ENCODE measurements at regions not wholly inside any gene's neighbourhood (a gene's known extent, or its start where the extent isn't known, plus 50 kb on each side); places are given as distances from the start of the nearest gene placed in this dataset.
"Not testable (repeated sequence)": the region's sequence is repeated elsewhere in the genome, so short reads cannot be mapped to it uniquely, and the experiment has no call there.

DNA sequence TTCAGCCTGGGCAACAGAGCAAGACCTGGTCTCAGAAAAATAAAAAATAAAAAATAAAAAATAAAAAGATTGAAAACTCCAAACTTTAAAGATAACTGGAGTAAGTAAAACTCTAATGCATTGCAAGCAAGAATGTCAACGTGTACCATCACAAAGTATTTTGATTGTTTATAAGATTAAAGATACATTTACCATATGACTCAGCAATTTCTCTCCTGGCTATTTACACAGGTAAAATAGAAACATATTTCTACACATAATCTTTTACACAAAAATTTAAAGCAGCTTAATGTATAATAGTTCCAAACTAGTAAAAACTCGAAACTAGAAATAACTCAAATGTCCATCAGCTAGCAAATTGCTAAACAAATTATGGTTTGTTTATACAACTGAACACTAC is 456.1 kb upstream of the RGS18 start:
- intact Hi-C loops (cut with DNase I): no loop called here
- ATAC-seq (ENCODE audit: poor library complexity): no peak
- DNase-seq: no peak

DNA sequence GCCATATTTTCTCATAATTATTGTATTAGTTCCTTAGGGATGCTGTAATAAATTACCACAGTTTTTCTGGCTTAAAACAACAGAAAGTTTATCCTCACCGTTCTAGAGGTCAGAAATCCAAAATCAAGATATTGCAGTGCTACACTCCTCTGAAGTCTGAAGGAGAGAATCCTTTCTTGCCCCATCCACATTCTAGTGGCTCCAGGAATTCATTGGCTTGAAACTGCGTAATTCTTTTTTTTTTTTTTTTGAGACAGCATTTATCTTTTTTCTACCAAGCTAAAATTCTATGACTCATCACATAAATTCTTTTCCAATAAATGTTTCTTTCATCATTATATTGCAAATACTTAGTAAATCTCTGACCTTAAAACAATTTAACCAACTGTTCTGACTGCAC is 451.0 kb upstream of the RGS18 start:
- DNase-seq: no peak
- intact Hi-C loops (cut with DNase I): no loop called here
- no peak for ATAC-seq (ENCODE audit: poor library complexity)

DNA sequence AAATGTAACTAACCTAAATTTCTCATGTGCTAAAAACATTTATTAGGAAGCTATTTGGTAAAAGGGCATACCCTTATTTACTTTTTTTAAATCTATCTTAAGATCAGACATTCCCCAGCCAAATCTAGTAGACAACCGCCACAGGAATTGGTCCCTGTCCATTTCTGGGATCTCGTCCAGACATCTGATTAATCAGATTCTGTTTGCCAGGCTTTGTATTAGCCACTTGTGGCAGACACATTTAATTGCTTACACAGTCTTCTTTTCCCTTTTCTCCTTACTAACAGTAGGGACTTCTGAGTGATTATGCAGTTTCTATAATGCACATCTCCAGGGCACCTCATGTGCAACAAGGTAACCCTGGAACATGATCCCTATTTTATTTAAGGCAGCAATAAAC is 449.0 kb upstream of the RGS18 start:
- ATAC-seq (ENCODE audit: poor library complexity) (no peak), DNase-seq (no peak)
- intact Hi-C loops (cut with DNase I): no loop called here

DNA sequence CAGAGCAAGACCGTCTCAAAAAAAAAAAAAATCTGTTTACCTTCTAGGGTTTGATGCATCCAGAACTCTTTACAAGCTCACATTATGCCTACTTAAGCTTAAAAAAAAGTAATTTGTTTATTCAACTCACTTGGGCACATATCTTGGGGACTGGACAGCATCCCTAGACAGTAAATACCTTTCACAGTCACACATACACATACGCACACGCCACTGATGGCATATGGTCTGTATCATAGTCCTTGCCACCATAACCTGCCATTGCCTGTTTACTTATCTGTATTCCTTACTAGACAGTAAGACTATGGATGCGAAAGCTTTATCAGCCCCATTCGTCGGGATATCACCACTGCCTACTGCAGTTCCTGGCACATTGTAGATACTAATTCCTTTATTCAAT is 446.3 kb upstream of the RGS18 start:
- intact Hi-C loops (cut with DNase I): no loop called here
- ATAC-seq (ENCODE audit: poor library complexity): no peak
- DNase-seq: no peak

DNA sequence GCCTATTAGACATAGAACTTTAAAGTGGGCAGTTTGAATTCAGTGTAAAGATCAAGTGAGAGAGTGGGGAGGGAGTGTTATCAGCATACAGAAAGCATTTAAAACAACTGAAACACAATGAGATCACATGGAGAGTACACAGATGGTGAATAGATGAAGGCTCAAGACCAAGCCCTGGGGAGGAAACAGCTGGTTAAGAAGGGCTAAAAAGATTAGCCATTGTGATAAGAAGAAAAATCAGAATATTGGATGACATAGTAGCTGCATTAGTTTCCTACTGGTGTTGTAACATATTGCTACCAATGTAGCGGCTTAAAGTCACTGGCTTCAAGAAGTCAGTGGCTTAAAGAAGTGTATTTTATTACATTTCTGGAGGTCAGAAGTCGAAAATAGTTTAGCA is 443.4 kb upstream of the RGS18 start:
- ATAC-seq (ENCODE audit: poor library complexity) (no peak), DNase-seq (no peak)
- intact Hi-C loops (cut with DNase I): no loop called here

DNA sequence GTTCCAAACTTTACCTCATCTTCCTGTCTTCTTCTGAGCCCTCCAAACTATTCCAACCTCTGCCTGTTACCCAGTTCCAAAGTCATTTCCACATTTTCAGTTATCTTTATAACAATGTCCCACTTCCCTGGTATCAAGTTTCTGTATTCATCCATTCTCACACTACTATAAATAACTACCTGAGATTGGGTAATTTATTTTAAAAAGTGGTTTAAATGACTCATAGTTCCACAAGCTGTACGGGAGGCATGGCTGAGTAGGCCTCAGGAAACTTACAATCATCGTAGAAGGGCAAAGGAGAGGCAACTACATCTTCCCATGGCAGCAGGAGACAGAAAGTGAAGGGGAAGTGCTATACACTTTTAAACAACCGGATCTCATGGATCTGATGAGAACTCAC is 428.5 kb upstream of the RGS18 start:
- intact Hi-C loops (cut with DNase I): no loop called here
- no peak for ATAC-seq (ENCODE audit: poor library complexity)
- DNase-seq: no peak

DNA sequence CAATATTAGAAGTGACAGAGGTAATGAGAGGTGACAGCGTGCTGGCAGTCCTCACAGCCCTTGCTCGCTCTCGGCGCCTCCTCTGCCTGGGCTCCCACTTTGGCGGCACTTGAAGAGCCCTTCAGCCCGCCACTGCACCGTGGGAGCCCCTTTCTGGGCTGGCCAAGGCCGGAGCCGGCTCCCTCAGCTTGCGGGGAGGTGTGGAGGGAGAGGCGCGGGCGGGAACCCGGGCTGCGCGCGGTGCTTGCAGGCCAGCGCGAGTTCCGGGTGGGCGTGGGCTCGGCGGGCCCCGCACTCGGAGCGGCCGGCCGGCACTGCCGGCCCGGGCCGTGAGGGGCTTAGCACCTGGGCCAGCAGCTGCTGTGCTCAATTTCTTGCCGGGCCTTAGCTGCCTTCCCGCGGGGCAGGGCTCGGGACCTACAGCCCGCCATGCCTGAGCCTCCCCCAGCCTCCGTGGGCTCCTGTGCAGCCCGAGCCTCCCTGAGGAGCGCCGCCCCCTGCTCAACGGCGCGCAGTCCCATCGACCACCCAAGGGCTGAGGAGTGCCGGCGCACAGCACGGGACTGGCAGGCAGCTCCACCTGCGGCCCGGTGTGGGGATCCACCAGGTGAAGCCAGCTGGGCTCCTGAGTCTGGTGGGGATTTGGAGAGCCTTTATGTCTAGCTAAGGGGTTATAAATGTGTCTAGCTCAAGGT is 426.5 kb upstream of the RGS18 start:
- intact Hi-C loops (cut with DNase I); ATAC-seq (ENCODE audit: poor library complexity); DNase-seq: not testable (repeated sequence)

DNA sequence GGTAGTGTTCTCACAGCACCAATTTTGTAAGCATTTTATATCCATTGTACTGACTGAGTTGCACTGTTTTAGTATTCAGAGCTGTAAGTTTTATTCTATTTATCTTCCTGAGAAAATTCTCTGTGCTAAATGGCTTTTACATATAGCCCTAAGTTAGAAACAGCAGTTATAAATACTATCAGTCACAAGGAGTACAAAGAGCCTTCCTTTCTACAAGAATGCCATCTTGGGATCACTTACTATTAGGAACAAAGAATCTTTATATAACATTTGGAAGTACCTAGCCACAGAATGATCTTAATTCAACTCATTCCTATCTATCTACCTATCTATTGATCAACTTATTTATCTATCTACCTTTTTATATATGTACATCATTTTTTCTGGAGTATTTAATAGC is 423.9 kb upstream of the RGS18 start:
- ATAC-seq (ENCODE audit: poor library complexity): no peak
- no peak for DNase-seq
- intact Hi-C loops (cut with DNase I): no loop called here

DNA sequence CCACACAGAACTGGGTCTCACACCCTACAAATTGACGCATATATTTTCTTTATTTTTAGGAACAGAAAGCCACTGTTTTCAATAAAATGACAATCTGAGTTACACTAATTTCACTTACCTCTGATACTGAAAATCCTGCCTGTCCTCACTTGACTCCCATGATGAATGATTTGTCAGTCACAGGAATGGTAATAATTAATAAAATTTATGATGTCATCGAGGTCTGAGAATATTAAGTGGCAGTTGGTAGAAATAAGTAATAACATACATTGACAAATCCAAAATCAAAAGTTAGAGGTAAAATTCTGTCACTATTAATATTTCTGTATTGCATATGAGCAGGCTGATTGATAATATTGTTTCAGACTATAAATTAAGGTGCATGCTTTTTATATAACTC is 418.7 kb upstream of the RGS18 start:
- intact Hi-C loops (cut with DNase I): no loop called here
- ATAC-seq (ENCODE audit: poor library complexity) (no peak), DNase-seq (no peak)

DNA sequence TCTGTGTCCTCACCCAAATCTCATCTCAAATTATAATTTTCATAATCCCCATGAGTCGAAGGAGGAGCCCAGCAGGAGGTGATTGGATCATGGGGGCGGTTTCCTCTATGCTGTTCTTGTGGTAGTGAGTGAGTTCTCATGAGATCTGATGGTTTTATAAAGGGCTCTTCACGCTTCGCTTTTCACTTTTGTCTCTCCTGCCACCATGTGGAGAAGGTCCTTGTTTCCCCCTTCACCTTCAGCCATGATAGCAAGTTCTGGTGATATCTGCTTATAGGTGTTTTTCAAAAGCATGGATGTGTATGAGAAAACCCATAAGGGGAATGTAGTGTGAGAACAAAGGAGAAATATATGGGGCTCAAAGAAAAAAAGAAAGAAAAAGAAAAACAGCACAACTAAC is 405.9 kb upstream of the RGS18 start:
- intact Hi-C loops (cut with DNase I): no loop called here
- ATAC-seq (ENCODE audit: poor library complexity): no peak
- no peak for DNase-seq

DNA sequence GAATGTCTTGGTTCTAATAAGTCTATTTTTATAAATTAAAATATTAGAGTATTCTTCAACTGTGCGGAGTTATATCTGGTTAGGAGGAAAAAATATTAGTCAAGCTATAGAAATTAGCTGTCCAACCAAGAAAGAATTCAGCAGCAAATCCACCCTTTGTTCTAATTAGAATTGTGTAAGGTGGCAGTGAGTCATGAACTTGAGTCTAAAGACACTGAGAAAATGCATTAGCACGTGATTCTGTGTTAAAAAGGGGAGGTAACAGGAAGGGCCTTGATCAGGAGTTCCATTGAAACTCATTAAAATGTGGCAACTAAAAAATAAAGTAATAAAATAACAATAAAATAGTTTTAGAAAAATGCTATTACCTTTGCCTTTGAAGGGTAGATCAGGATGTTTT is 398.2 kb upstream of the RGS18 start:
- DNase-seq (no peak), ATAC-seq (ENCODE audit: poor library complexity) (no peak)
- intact Hi-C loops (cut with DNase I): no loop called here

DNA sequence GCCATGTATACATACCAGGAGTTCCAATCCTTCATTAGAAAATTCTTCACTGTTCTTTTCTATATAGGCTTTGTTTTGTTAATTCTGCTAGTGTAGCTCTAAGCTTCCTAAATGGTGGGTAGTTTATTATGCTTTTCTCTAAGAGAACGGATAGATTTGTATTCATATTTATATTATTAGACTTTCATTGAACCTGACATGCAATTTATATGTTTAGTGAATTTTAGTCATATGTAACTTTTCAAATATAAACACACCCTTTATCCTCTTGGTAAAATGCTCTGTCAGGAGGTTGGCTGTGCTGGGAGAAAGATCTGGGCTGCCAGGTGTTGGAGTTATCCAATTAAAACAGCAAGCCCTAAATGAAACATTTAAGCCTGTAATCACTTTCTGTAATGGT is 369.7 kb upstream of the RGS18 start:
- intact Hi-C loops (cut with DNase I): no loop called here
- ATAC-seq (ENCODE audit: poor library complexity) (no peak), DNase-seq (no peak)

DNA sequence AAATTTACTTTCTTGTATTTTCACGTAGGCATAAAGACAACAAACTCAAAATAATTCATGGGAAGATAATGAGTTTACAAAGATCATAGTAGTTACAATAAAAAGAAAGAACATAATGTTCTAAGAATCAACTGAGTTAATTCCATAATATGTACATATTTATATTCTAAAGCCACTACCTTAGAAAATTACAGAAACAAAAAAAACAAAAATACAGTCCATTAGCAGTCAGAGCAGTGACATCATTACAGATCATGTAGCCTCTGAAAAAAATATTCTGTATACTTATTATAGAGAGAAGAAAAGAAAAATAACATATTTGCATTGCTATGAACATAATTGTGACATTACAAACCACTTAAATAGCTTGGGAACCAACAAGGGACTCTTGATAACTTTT is 360.1 kb upstream of the RGS18 start:
- DNase-seq: no peak

DNA sequence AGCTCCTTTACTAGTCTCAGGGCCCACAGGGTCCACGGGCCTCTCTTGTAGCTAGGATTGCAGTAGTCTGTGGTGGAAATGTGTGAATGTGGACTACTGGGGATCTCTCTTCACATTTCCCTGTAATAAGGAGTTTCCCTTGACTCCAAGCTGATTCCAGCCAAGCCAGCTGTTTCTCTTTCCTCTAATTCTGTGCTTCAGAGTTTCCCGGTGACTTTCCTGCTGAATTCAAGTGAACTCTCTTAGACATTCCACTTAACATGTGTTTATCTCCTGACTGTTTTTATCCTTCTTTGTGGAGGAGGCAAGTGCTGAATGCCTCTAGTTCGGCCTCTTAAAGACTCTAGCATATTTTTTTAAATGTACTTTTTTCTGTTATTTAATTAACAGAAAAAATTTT is 354.0 kb upstream of the RGS18 start:
- intact Hi-C loops (cut with DNase I): no loop called here
- ATAC-seq (ENCODE audit: poor library complexity) (no peak), DNase-seq (no peak)

More for the DNA sequence above, 360.1 kb upstream of the RGS18 start:
- intact Hi-C loops (cut with DNase I): no loop called here
- ATAC-seq (ENCODE audit: poor library complexity): no peak

DNA sequence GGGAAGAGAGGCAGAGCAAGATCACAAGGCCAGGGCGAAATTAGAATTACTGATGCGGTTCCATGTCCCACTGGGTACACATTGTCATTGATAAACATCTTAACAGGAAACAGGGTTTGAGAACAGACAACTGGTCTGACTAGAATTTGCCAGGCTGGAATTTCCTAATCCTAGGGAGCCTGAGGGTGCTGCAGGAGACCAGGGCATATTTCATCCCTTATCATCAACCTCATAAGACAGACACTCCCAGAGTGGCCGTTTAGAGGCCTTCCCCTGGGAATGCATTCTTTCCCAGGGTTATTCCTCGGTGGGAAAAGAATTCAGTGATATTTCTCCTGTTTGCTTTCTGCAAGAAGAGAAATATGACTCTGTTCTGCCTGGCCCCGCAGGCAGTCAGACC is 344.7 kb upstream of the RGS18 start:
- intact Hi-C loops (cut with DNase I); DNase-seq; ATAC-seq (ENCODE audit: poor library complexity): not testable (repeated sequence)

DNA sequence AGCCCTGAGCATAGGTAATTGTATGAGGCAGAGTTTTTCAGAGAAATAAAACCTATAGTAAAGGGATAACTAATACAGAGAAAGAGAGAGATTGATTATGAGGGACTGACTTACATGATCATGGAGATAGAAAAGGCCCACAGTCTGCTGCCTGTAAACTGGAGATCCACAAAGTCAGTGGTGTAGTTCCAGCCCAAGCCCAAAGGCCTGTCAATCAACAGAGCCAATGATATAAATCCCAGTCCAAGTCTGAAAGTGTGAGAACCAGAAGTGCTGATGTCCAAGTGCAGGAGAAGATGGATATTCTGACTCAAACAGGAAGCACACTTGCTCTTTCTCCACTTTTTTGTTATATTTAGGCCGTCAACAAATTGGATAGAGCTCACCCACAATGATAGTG is 340.1 kb upstream of the RGS18 start:
- ATAC-seq (ENCODE audit: poor library complexity) (no peak), DNase-seq (no peak)
- intact Hi-C loops (cut with DNase I): no loop called here

DNA sequence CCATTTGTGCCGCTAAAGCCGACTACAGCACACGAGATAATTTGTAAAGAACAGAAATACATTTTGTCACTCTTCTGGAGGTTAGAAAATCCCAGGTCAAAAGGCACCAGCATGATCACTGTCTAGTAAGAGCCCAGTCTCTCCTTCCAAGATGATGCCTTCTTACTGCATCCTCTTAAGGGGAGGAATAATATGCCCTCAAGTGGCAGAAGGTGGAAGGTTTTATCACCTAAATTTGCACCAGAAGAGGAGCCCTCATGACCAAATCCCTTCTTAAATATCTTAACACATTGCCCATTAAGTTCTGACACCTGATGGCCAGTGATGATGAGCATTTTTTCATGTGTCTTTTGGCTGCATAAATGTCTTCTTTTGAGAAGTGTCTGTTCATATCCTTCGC is 326.7 kb upstream of the RGS18 start:
- intact Hi-C loops (cut with DNase I): no loop called here
- DNase-seq (no peak), ATAC-seq (ENCODE audit: poor library complexity) (no peak)

DNA sequence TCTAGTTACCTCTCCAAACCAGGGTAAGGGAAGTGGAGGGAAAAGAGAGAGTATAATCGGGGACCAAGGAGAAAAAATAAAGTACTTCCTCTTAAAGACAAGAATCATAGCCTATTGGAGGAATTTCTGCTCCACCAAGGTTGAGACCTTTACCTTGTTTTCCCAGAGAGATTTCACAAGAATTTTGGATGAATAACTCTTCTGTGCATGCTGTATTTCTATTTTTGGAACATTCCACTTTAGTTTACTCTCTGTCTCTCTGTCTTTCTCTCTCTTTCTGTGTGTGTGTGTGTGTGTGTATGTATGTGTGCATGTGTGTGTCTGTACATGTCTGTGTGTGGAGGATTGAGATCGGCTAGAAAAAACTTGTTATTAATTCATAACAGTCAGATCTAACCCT is 318.4 kb upstream of the RGS18 start:
- DNase-seq (no peak), ATAC-seq (ENCODE audit: poor library complexity) (no peak)
- intact Hi-C loops (cut with DNase I): no loop called here

DNA sequence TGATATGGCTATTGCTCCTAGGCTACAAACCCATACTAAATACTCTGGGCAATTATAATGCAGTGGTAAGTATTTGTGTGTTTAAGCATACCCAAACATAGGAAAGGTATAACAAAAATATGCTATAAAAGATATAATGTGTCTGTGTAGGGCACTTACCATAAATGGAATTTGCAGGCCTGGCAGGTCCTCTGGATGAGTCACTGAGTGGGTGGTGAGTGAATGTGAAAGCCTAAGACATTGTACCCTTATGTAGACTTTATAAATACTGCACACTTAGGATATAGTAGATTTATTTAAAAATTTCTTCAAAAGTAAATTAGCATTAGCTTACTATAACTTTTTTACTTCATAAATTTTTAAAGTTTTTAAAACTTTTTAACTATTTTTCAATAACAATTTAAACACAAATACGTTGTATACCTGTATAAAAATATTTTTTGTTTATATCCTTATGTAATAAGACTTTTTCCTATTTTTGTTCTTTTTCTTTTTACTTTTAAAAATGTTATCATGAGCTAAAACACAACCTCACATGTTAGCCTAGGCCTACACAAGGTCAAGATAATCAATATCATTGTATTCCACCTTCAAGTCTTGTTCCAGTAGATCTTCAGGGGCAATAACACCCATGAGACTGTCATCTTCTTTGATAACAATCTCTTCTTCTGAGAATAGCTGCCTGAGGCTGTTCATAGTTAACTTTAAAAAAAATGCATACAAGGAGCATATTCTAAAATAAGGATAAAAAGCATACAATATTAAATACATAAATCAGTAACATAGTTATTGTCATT is 306.3 kb upstream of the RGS18 start:
- DNase-seq: no peak
- intact Hi-C loops (cut with DNase I): no loop called here
- no peak for ATAC-seq (ENCODE audit: poor library complexity)

DNA sequence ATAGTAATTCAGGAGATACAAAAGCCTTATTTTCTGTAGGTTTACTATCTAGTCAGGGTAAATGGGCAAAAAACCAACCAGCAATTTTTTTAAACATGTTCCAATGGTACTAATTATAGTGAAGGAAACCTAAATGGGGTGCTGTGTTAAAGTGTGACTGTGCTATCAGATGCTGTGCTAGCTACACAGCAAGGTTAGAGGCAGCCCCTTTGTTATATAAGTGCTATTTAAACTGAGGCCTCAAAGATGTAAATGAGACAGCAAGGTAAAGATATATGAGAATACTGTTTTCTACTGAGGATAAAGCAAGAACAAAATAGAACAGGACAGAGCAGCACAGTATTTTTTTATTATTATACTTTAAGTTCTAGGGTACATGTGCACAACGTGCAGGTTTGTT is 305.4 kb upstream of the RGS18 start:
- DNase-seq (no peak), ATAC-seq (ENCODE audit: poor library complexity) (no peak)
- intact Hi-C loops (cut with DNase I): no loop called here

DNA sequence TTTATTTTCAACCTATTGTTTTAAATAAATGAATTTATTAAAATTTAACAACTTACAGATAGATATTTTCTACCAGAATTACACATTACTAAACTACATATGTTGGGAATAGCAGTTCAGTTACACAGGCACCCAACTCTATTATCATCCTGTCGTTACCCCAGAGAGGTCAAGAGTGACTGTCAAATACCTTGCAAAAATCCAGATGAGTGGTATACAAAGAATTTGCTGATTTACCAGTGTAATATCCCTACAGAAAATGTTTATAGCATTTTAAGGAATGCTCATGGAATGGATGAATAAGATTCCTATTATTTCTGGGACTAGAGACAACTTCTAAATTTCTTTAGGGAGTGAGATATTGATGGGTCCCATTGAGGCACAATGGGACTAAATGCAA is 300.7 kb upstream of the RGS18 start:
- DNase-seq (no peak), ATAC-seq (ENCODE audit: poor library complexity) (no peak)
- intact Hi-C loops (cut with DNase I): no loop called here

Measured in Right ventricle myocardium superior (tissue), 1 donor.